WTC11 (cell line): ENCODE measurements at regions not wholly inside any gene's neighbourhood (a gene's known extent, or its start where the extent isn't known, plus 50 kb on each side); places are given as distances from the start of the nearest gene placed in this dataset.

Experiments used
- ATAC-seq: fragments of 200-7000 bp; cut with Tn5 transposase; 2 replicates; pipeline ENCODE4 v1.10.0; 2021; ENCODE audit warnings: mild to moderate bottlenecking, moderate library complexity
- CTCF ChIA-PET: fragments of 300-600 bp; sonication (Branson Sonifier 250); formaldehyde crosslinking; loops from one replicate; lab custom pipeline; 2021; ENCODE audit warnings: antibody characterized with exemption; lab: Charles Lee
- POLR2A ChIA-PET: fragments of 350-600 bp; sonication (Branson Sonifier 250); formaldehyde crosslinking; loops from one replicate; lab custom pipeline; 2021; ENCODE audit warnings: antibody characterized with exemption; lab: Charles Lee
- DNase-seq: peaks from one replicate; pipeline ENCODE4 v3.0.0; 2021; ENCODE audit warnings: low spot score
- H3K27ac Mint-ChIP-seq: 2 replicates; pipeline ENCODE4 v1.8.0; 2021; ENCODE audit warnings: mixed read lengths
- H3K27me3 Mint-ChIP-seq: 2 replicates; pipeline ENCODE4 v1.8.0; 2021; ENCODE audit warnings: low read depth, mild to moderate bottlenecking, moderate library complexity, mixed read lengths
- H3K36me3 Mint-ChIP-seq: 2 replicates; pipeline ENCODE4 v1.8.0; 2021; ENCODE audit warnings: mixed read lengths
- H3K4me1 Mint-ChIP-seq: 2 replicates; pipeline ENCODE4 v1.8.0; 2022; ENCODE audit warnings: mixed read lengths
- H3K4me3 Mint-ChIP-seq: 2 replicates; pipeline ENCODE4 v1.8.0; 2021; ENCODE audit warnings: mild to moderate bottlenecking, moderate library complexity, mixed read lengths
- H3K9me3 Mint-ChIP-seq: 2 replicates; pipeline ENCODE4 v1.8.0; 2021; ENCODE audit warnings: mixed read lengths
- CTCF ChIP-seq: fragments of 200-600 bp; IDR thresholded peaks from 2 replicates; pipeline ENCODE4 v1.8.0; 2022; ENCODE audit warnings: antibody characterized with exemption
- EMX1 ChIP-seq: fragments of 250-450 bp; sonication (Bioruptor Pico); IDR thresholded peaks from 2 replicates; pipeline ENCODE4 v1.8.0; 2021; ENCODE audit warnings: mild to moderate bottlenecking
- FOXJ3 ChIP-seq: sonication (generic); formaldehyde crosslinking; IDR thresholded peaks from 2 replicates; pipeline ENCODE4 v1.9.0; 2021; ENCODE audit warnings: missing genetic modification reagents, mild to moderate bottlenecking, borderline replicate concordance
- HMGA2 ChIP-seq: fragments of 250-450 bp; sonication (Bioruptor Pico); IDR thresholded peaks from 2 replicates; pipeline ENCODE4 v1.4.0; 2021; ENCODE audit warnings: mild to moderate bottlenecking, moderate library complexity
- HMGXB4 ChIP-seq: sonication (generic); formaldehyde crosslinking; IDR thresholded peaks from 2 replicates; pipeline ENCODE4 v1.8.1; 2023; ENCODE audit warnings: mild to moderate bottlenecking, moderate library complexity, missing genetic modification reagents
- IRF2 ChIP-seq: sonication (generic); formaldehyde crosslinking; IDR thresholded peaks from 2 replicates; pipeline ENCODE4 v1.8.0; 2022; ENCODE audit warnings: low read depth, missing genetic modification reagents, borderline replicate concordance
- KAT7 ChIP-seq: sonication (generic); formaldehyde crosslinking; IDR thresholded peaks from 2 replicates; pipeline ENCODE4 v1.8.1; 2023; ENCODE audit warnings: missing genetic modification reagents, mild to moderate bottlenecking, borderline replicate concordance
- MAX ChIP-seq: sonication (generic); formaldehyde crosslinking; IDR thresholded peaks from 2 replicates; pipeline ENCODE4 v1.8.0; 2022; ENCODE audit warnings: mild to moderate bottlenecking, missing genetic modification reagents
- MYBL2 ChIP-seq: sonication (generic); formaldehyde crosslinking; IDR thresholded peaks from 2 replicates; pipeline ENCODE4 v1.8.1; 2023; ENCODE audit warnings: mild to moderate bottlenecking, moderate library complexity, missing genetic modification reagents
- NFE2L1 ChIP-seq: sonication (generic); formaldehyde crosslinking; IDR thresholded peaks from 2 replicates; pipeline ENCODE4 v1.8.1; 2023; ENCODE audit warnings: missing genetic modification reagents
- NR2C2 ChIP-seq: sonication (generic); formaldehyde crosslinking; IDR thresholded peaks from 2 replicates; pipeline ENCODE4 v1.8.0; 2022; ENCODE audit warnings: mild to moderate bottlenecking, missing genetic modification reagents
- NR3C1 ChIP-seq: sonication (generic); formaldehyde crosslinking; conservative IDR thresholded peaks from 2 replicates; pipeline ENCODE4 v1.8.1; 2023; ENCODE audit warnings: low read depth, mild to moderate bottlenecking, missing genetic modification reagents
- OVOL2 ChIP-seq: fragments of 250-450 bp; sonication (Bioruptor Pico); IDR thresholded peaks from 2 replicates; pipeline ENCODE4 v1.9.0; 2021; ENCODE audit warnings: mild to moderate bottlenecking, borderline replicate concordance
- PRRX2 ChIP-seq: fragments of 250-450 bp; sonication (Bioruptor Pico); IDR thresholded peaks from 2 replicates; pipeline ENCODE4 v1.8.0; 2021; ENCODE audit warnings: mild to moderate bottlenecking
- SOX15 ChIP-seq: fragments of 250-450 bp; sonication (Bioruptor Pico); IDR thresholded peaks from 2 replicates; pipeline ENCODE4 v1.9.0; 2021; ENCODE audit warnings: mild to moderate bottlenecking
- TP53 ChIP-seq: sonication (generic); formaldehyde crosslinking; IDR thresholded peaks from 2 replicates; pipeline ENCODE4 v1.8.1; 2023; ENCODE audit warnings: mild to moderate bottlenecking, missing genetic modification reagents
- USF1 ChIP-seq: sonication (generic); formaldehyde crosslinking; IDR thresholded peaks from 2 replicates; pipeline ENCODE4 v1.8.0; 2022; ENCODE audit warnings: mild to moderate bottlenecking, missing genetic modification reagents
- ZNF219 ChIP-seq: sonication (generic); formaldehyde crosslinking; IDR thresholded peaks from 2 replicates; pipeline ENCODE4 v1.8.0; 2023; ENCODE audit warnings: missing genetic modification reagents, mild to moderate bottlenecking, borderline replicate concordance
- ZNF232 ChIP-seq: sonication (generic); formaldehyde crosslinking; IDR thresholded peaks from 2 replicates; pipeline ENCODE4 v1.8.0; 2022; ENCODE audit warnings: mild to moderate bottlenecking, missing genetic modification reagents
- ZNF396 ChIP-seq: fragments of 250-450 bp; sonication (Bioruptor Pico); IDR thresholded peaks from 2 replicates; pipeline ENCODE4 v1.8.0; 2021; ENCODE audit warnings: mild to moderate bottlenecking, moderate library complexity, borderline replicate concordance
- ZNF671 ChIP-seq: fragments of 250-450 bp; sonication (Bioruptor Pico); IDR thresholded peaks from 2 replicates; pipeline ENCODE4 v1.8.0; 2021; ENCODE audit warnings: mild to moderate bottlenecking
- TF ChIP-seq, protein P1 (sequence below): sonication (generic); formaldehyde crosslinking; IDR thresholded peaks from 2 replicates; pipeline ENCODE4 v1.8.1; 2022; ENCODE audit warnings: missing genetic modification reagents, borderline replicate concordance
- TF ChIP-seq, protein P2 (sequence below): fragments of 250-450 bp; sonication (Bioruptor Pico); IDR thresholded peaks from 2 replicates; pipeline ENCODE4 v2.1.2; 2022; ENCODE audit warnings: mild to moderate bottlenecking, moderate library complexity
- TF ChIP-seq, protein P3 (sequence below): fragments of 250-450 bp; sonication (Bioruptor Pico); conservative IDR thresholded peaks from 2 replicates; pipeline ENCODE4 v1.9.0; 2021; ENCODE audit warnings: mild to moderate bottlenecking

DNA sequence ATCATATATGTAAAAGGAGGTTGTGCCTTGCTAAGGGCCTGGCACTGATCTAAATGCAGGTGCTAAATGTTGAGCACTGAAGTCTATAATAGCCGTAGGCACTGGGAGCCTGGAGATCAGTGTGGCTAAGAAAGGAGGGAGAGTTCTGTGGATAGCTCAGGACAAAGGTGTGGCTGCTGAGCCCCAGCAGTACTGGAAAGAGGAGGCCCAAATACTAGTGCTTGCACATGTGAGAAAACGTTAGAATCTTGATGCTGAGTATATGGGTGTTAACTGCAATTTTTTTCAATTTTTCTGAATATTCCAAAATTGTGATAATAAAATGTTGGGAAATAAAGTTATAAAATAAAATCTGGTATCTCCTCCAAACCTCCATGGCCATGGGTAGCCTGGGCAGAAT lies 62.5 kb upstream of the PTGFRN start (continued):
- TF ChIP-seq, protein P1, sequence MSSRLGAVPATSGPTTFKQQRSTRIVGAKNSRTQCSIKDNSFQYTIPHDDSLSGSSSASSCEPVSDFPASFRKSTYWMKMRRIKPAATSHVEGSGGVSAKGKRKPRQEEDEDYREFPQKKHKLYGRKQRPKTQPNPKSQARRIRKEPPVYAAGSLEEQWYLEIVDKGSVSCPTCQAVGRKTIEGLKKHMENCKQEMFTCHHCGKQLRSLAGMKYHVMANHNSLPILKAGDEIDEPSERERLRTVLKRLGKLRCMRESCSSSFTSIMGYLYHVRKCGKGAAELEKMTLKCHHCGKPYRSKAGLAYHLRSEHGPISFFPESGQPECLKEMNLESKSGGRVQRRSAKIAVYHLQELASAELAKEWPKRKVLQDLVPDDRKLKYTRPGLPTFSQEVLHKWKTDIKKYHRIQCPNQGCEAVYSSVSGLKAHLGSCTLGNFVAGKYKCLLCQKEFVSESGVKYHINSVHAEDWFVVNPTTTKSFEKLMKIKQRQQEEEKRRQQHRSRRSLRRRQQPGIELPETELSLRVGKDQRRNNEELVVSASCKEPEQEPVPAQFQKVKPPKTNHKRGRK (CRISPR knock-in tag), result no peak
- TF ChIP-seq, protein P2, sequence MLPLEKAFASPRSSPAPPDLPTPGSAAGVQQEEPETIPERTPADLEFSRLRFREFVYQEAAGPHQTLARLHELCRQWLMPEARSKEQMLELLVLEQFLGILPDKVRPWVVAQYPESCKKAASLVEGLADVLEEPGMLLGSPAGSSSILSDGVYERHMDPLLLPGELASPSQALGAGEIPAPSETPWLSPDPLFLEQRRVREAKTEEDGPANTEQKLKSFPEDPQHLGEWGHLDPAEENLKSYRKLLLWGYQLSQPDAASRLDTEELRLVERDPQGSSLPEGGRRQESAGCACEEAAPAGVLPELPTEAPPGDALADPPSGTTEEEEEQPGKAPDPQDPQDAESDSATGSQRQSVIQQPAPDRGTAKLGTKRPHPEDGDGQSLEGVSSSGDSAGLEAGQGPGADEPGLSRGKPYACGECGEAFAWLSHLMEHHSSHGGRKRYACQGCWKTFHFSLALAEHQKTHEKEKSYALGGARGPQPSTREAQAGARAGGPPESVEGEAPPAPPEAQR, result no peak
- no peak for TF ChIP-seq OVOL2
- TF ChIP-seq NR3C1 (CRISPR knock-in tag), result no peak
- TF ChIP-seq SOX15, result no peak
- no peak for TF ChIP-seq MAX
- no peak for TF ChIP-seq EMX1 (CRISPR knock-in tag)
- no peak for TF ChIP-seq HMGA2 (CRISPR knock-in tag)
- TF ChIP-seq FOXJ3 (CRISPR knock-in tag), result no peak
- no peak for TF ChIP-seq ZNF219 (CRISPR knock-in tag)
- no peak for TF ChIP-seq CTCF
- TF ChIP-seq, protein P3, sequence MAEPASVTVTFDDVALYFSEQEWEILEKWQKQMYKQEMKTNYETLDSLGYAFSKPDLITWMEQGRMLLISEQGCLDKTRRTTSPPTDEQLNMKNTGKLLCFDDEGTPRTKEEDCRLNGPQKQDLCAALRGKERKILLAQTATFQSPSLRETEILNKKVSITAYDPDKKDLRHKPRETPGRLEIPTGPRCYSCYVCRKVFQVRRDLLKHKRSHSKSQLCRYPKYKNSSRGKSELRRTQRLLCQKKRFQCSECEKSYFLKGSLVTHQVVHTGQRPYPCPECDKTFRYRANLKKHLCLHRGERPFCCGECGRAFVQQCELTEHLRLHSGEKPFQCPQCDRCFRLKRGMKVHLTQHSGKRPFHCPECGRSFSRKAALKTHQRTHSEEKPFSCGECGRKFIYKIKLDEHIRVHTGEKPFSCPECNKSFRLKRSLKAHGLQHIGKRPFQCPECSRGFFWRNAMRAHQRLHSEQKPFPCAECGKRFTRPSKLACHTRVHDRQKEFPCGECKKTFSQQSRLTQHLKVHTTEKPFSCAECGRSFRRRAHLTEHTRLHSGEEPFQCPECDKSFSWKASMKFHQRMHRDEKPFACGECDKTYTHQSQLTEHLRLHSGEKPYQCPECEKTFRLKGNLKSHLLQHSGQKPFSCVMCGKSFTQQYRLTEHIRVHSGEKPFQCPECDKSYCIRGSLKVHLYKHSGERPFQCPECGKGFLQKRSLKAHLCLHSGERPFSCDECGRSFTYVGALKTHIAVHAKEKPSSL (CRISPR knock-in tag), result no peak
- TF ChIP-seq KAT7 (CRISPR knock-in tag), result no peak

DNA sequence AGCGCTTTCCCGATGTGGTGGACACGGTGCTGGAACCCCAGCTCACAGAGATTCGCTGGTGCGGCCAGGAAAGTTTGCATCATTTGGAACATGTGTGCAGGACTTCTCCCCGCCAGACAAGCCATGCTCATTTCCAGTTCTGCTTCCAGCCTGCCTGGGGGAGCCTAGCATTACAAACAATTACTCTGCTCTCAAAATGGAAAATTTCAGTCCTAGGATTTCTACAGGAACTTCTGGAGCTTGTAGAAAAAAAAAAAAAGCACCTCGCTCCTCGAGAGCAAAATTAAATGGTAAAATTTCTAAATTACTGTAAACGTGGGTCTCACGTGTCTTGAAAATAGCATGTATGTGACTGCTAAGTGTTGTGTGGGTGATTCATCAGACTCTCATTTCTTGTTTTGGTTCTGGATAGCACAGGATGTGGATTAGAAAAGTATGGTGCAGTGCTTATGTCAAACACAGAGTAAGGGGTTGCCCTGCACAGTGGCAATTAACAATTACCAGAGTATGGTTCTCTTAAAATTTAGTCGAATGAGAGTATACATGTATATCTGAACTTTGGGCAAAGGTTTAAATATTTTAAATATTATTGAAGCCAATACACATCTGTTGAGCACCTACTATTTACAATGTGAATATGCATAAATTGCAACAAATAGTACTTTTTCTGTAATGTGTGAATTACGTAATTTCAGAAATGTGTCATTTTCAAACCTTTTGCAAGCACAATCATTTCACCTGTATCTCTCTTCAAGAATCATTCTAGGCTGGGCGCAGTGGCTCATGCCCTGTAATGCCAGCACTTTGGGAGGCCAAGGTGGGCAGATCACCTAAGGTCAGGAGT lies 61.8 kb upstream of the PTGFRN start:
- no peak for DNase-seq
- H3K4me1 Mint-ChIP-seq, result peaks cover 26% of the 10 kb centered on the region
- ATAC-seq, result no peak
- no peak overlapping the region for H3K4me3 Mint-ChIP-seq
- peaks cover 7% of the 10 kb centered on the region; the same call in 1 of the 2 replicates for H3K36me3 Mint-ChIP-seq
- CTCF ChIA-PET, result interaction anchor here (0.7 to 1.0 kb wide), 2 partner anchors 72 to 110 kb away, joined by 3 read pairs; no protein-coding TSS in a partner anchor
- peaks cover 17% of the 10 kb centered on the region for H3K9me3 Mint-ChIP-seq
- H3K27me3 Mint-ChIP-seq, result no peaks in the 10 kb centered on the region; the same call in 1 of the 2 replicates
- no peak overlapping the region for H3K27ac Mint-ChIP-seq
- POLR2A ChIA-PET, result interaction anchor here (0.6 kb wide), 1 partner anchor 1849 kb away, joined by 3 read pairs; no protein-coding TSS in a partner anchor
- no peak for TF ChIP-seq ZNF232 (CRISPR knock-in tag)
- no peak for TF ChIP-seq PRRX2 (CRISPR knock-in tag)
- no peak for TF ChIP-seq TP53 (CRISPR knock-in tag)
- TF ChIP-seq, protein P3 (CRISPR knock-in tag), result no peak
- TF ChIP-seq ZNF219 (CRISPR knock-in tag), result no peak
- TF ChIP-seq NFE2L1, result no peak
- no peak for TF ChIP-seq ZNF396 (CRISPR knock-in tag)
- no peak for TF ChIP-seq IRF2
- no peak for TF ChIP-seq SOX15
- no peak for TF ChIP-seq USF1 (CRISPR knock-in tag)
- no peak for TF ChIP-seq MYBL2
- TF ChIP-seq HMGXB4 (CRISPR knock-in tag), result no peak
- TF ChIP-seq NR2C2 (CRISPR knock-in tag), result no peak
- TF ChIP-seq ZNF671 (CRISPR knock-in tag), result no peak
